RWPE2 (cell line): ENCODE measurements at regions not wholly inside any gene's neighbourhood (a gene's known extent, or its start where the extent isn't known, plus 50 kb on each side); places are given as distances from the start of the nearest gene placed in this dataset.

Source experiments
- ATAC-seq: fragments of 200-7000 bp; cut with Tn5 transposase; 3 replicates; pipeline ENCODE4 v1.9.1; 2021; ENCODE audit warnings: low read depth
- DNase-seq: peaks from one replicate; pipeline ENCODE4 v3.0.0-alpha.2; 2020; ENCODE audit warnings: low spot score
- H3K27ac ChIP-seq: fragments of 450-650 bp; 2 replicates; pipeline ENCODE4 v1.5.1; 2017; ENCODE audit warnings: mild to moderate bottlenecking; ENCODE audit not compliant: poor library complexity, severe bottlenecking
- H3K27me3 ChIP-seq: fragments of 250-450 bp; sonication (Bioruptor Pico); 2 replicates; pipeline ENCODE4 v1.5.1; 2021; ENCODE audit warnings: mild to moderate bottlenecking, moderate library complexity; ENCODE audit not compliant: insufficient read depth, poor library complexity, severe bottlenecking
- H3K36me3 ChIP-seq: fragments of 250-450 bp; sonication (Bioruptor Pico); 2 replicates; pipeline ENCODE4 v1.5.1; 2020; ENCODE audit warnings: low read depth, mild to moderate bottlenecking, moderate library complexity
- H3K4me1 ChIP-seq: fragments of 250-450 bp; sonication (Bioruptor Pico); 2 replicates; pipeline ENCODE4 v1.5.1; 2021; ENCODE audit warnings: mild to moderate bottlenecking, moderate library complexity; ENCODE audit not compliant: insufficient read depth, poor library complexity, severe bottlenecking
- H3K4me3 ChIP-seq: fragments of 250-450 bp; sonication (Bioruptor Pico); 2 replicates; pipeline ENCODE4 v1.5.1; 2021; ENCODE audit warnings: mild to moderate bottlenecking, moderate library complexity; ENCODE audit not compliant: severe bottlenecking
- H3K9me3 ChIP-seq: fragments of 250-450 bp; sonication (Bioruptor Pico); 2 replicates; pipeline ENCODE4 v1.5.1; 2021; ENCODE audit warnings: mild to moderate bottlenecking, moderate library complexity; ENCODE audit not compliant: severe bottlenecking
- CTCF ChIP-seq: fragments of 450-650 bp; IDR thresholded peaks from one replicate; pipeline ENCODE4 v1.5.1; 2017; ENCODE audit warnings: mild to moderate bottlenecking, moderate library complexity; ENCODE audit not compliant: poor library complexity, severe bottlenecking

GRCh38 chr6:62344850-62345249, 58.8 kb upstream of the KHDRBS2 start:
- H3K27ac ChIP-seq, result no peak overlapping the region
- no peaks in the 10 kb centered on the region for H3K4me1 ChIP-seq
- no peak overlapping the region for H3K4me3 ChIP-seq
- no peaks in the 10 kb centered on the region for H3K9me3 ChIP-seq
- ATAC-seq (no peak), DNase-seq (no peak)
- H3K27me3 ChIP-seq, result no peaks in the 10 kb centered on the region
- no peak for TF ChIP-seq CTCF
- H3K36me3 ChIP-seq, result no peaks in the 10 kb centered on the region

GRCh38 chr6:62338477-62338876, 52.5 kb upstream of the KHDRBS2 start:
- no peak for TF ChIP-seq CTCF
- Histone ChIP-seq H3K36me3 (no peaks in the 10 kb centered on the region), H3K4me3 (no peak overlapping the region), H3K9me3 (no peaks in the 10 kb centered on the region), H3K27ac (no peak overlapping the region), H3K27me3 (no peaks in the 10 kb centered on the region), H3K4me1 (no peaks in the 10 kb centered on the region)
- no peak for ATAC-seq
- DNase-seq, result no peak
